ENCODE measurements at regions not wholly inside any gene's neighbourhood (a gene's known extent, or its start where the extent isn't known, plus 50 kb on each side); places are given as distances from the start of the nearest gene placed in this dataset.

GRCh38 chr2:48105848-48106247, 199.6 kb upstream of the FBXO11 start:
- H3K27me3 ChIP-seq = no peaks in the 10 kb centered on the region
- no peaks in the 10 kb centered on the region for H3K9me3 ChIP-seq (ENCODE audit: low read depth)
- H3K4me3 ChIP-seq = no peak overlapping the region
- no peaks in the 10 kb centered on the region for H3K4me1 ChIP-seq (ENCODE audit: low read depth)
- H3K27ac ChIP-seq = peak overlapping the region; percentile 6
- no peak for DNase-seq (ENCODE audit: low read depth in 1 of 2, low spot score in 1 of 2)
- no peak for TF ChIP-seq CTCF (IDR thresholded peaks at IDR 0.05; ENCODE audit: low read depth, low read length)
- H3K36me3 ChIP-seq = no peaks in the 10 kb centered on the region

GRCh38 chr2:48107326-48107925, 201.1 kb upstream of the FBXO11 start:
- H3K27ac ChIP-seq = no peak overlapping the region
- peak in 1 of 2 donors; percentile 81 for DNase-seq (ENCODE audit: low read depth in 1 of 2, low spot score in 1 of 2)
- no peak for TF ChIP-seq CTCF (IDR thresholded peaks at IDR 0.05; ENCODE audit: low read depth, low read length)

GRCh38 chr2:48108455-48108854, 202.2 kb upstream of the FBXO11 start:
- Histone ChIP-seq H3K4me3 (no peak overlapping the region), H3K4me1 (ENCODE audit: low read depth) (no peaks in the 10 kb centered on the region), H3K27me3 (no peaks in the 10 kb centered on the region), H3K27ac (no peak overlapping the region), H3K36me3 (no peaks in the 10 kb centered on the region), H3K9me3 (ENCODE audit: low read depth) (no peaks in the 10 kb centered on the region)
- DNase-seq (ENCODE audit: low read depth in 1 of 2, low spot score in 1 of 2) = no peak
- TF ChIP-seq CTCF (IDR thresholded peaks at IDR 0.05; ENCODE audit: low read depth, low read length) = no peak

More at GRCh38 chr2:48107326-48107925, 201.1 kb upstream of the FBXO11 start:
- Histone ChIP-seq H3K9me3 (ENCODE audit: low read depth) (no peaks in the 10 kb centered on the region), H3K36me3 (no peaks in the 10 kb centered on the region), H3K4me3 (no peak overlapping the region), H3K27me3 (no peaks in the 10 kb centered on the region), H3K4me1 (ENCODE audit: low read depth) (no peaks in the 10 kb centered on the region)

GRCh38 chr2:48109491-48110204, 203.3 kb upstream of the FBXO11 start:
- H3K27ac ChIP-seq = no peak overlapping the region
- H3K36me3 ChIP-seq = no peaks in the 10 kb centered on the region
- no peak for DNase-seq (ENCODE audit: low read depth in 1 of 2, low spot score in 1 of 2)
- no peaks in the 10 kb centered on the region for H3K9me3 ChIP-seq (ENCODE audit: low read depth)
- TF ChIP-seq CTCF (IDR thresholded peaks at IDR 0.05; ENCODE audit: low read depth, low read length) = no peak
- H3K4me3 ChIP-seq = no peak overlapping the region
- no peaks in the 10 kb centered on the region for H3K27me3 ChIP-seq
- no peaks in the 10 kb centered on the region for H3K4me1 ChIP-seq (ENCODE audit: low read depth)

GRCh38 chr2:48110492-48110891, 204.0 kb upstream of the FOXN2 start:
- H3K9me3 ChIP-seq (ENCODE audit: low read depth) = no peaks in the 10 kb centered on the region
- H3K27me3 ChIP-seq = no peaks in the 10 kb centered on the region
- no peak for TF ChIP-seq CTCF (IDR thresholded peaks at IDR 0.05; ENCODE audit: low read depth, low read length)
- no peak overlapping the region for H3K27ac ChIP-seq
- no peak for DNase-seq (ENCODE audit: low read depth in 1 of 2, low spot score in 1 of 2)
- no peak overlapping the region for H3K4me3 ChIP-seq
- H3K4me1 ChIP-seq (ENCODE audit: low read depth) = no peaks in the 10 kb centered on the region
- no peaks in the 10 kb centered on the region for H3K36me3 ChIP-seq

All from cardiac muscle cell (in vitro differentiated cells and primary cell).